Omental fat pad (tissue), 3 donors: ENCODE measurements at regions not wholly inside any gene's neighbourhood (a gene's known extent, or its start where the extent isn't known, plus 50 kb on each side); places are given as distances from the start of the nearest gene placed in this dataset.
"Not testable (repeated sequence)": the region's sequence is repeated elsewhere in the genome, so short reads cannot be mapped to it uniquely, and the experiment has no call there.

ENCODE experiments used
- ATAC-seq: fragments of 150-250 bp; one replicate; pipeline ENCODE4 v1.9.1; 2016; ENCODE audit warnings: mild to moderate bottlenecking, moderate library complexity; ENCODE audit not compliant: low FRiP score
- DNase-seq: peaks from one replicate; pipeline ENCODE4 v3.0.0-alpha.2; 2019; ENCODE audit warnings: low spot score
- CTCF ChIP-seq, 3 donors: fragments of 450-650 bp; IDR thresholded peaks; one replicate each; pipeline ENCODE4 v1.5.1; 2016 to 2017; ENCODE audit warnings: antibody characterized with exemption in 3 of 3, mild to moderate bottlenecking in 3 of 3, moderate library complexity in 2 of 3

- TF ChIP-seq CTCF (IDR thresholded peaks at IDR 0.05), result no peak
- DNase-seq (no peak), ATAC-seq (no peak)
Observed at GRCh38 chr7:42720991-42721796, 190.7 kb downstream of the C7orf25 start.

GRCh38 chr7:42720012-42720411 lies 191.9 kb downstream of the C7orf25 start:
- ATAC-seq (no peak), DNase-seq (no peak)
- no peak for TF ChIP-seq CTCF (IDR thresholded peaks at IDR 0.05)

- DNase-seq, ATAC-seq: not testable (repeated sequence)
Observed at GRCh38 chr7:42718466-42718865, 193.4 kb downstream of the C7orf25 start.

GRCh38 chr7:42714356-42714755 lies 197.5 kb downstream of the C7orf25 start:
- TF ChIP-seq CTCF (IDR thresholded peaks at IDR 0.05), result no peak
- DNase-seq (no peak), ATAC-seq (no peak)

- TF ChIP-seq CTCF (IDR thresholded peaks at IDR 0.05), result no peak
- ATAC-seq (no peak), DNase-seq (no peak)
Observed at GRCh38 chr7:42709284-42709683, 202.6 kb downstream of the C7orf25 start.

GRCh38 chr7:42704710-42705109 lies 207.2 kb downstream of the C7orf25 start:
- ATAC-seq (no peak), DNase-seq (no peak)
- TF ChIP-seq CTCF (IDR thresholded peaks at IDR 0.05), result no peak

- no peak for ATAC-seq
- no peak for DNase-seq
- no peak for TF ChIP-seq CTCF (IDR thresholded peaks at IDR 0.05)
Observed at GRCh38 chr7:42702647-42703046, 209.2 kb downstream of the C7orf25 start.
